Adrenal gland (tissue), 5 donors: ENCODE measurements at regions not wholly inside any gene's neighbourhood (a gene's known extent, or its start where the extent isn't known, plus 50 kb on each side); places are given as distances from the start of the nearest gene placed in this dataset.

Source experiments
- CTCF ChIP-seq, 6 experiments: fragments of 450-650 bp in 4 of 6; fragments of 200-600 bp in 2 of 6; sonication (generic) in 1 of 6; IDR thresholded peaks; 1 replicate in 5 of 6; 2 replicates in 1 of 6; pipeline versions ENCODE4 v1.5.1 to v1.8.0; 2016 to 2021; ENCODE audit warnings: antibody characterized with exemption in 6 of 6, mild to moderate bottlenecking in 2 of 6, moderate library complexity in 1 of 6
- POLR2A ChIP-seq, 2 donors: fragments of 450-650 bp; IDR thresholded peaks; one replicate each; pipeline ENCODE4 v1.6.1; 2017; ENCODE audit warnings: antibody characterized with exemption in 2 of 2, mild to moderate bottlenecking in 2 of 2, moderate library complexity in 1 of 2
- donor health status: DM: no; HTN: no; CAD: no.

GRCh38 chr9:104334549-104334948 is 169.5 kb upstream of the OR13F1 start:
- TF ChIP-seq POLR2A (IDR thresholded peaks at IDR 0.05) (no peak), CTCF (IDR thresholded peaks at IDR 0.05) (no peak)
